AML-193 (cell line): ENCODE measurements at regions not wholly inside any gene's neighbourhood (a gene's known extent, or its start where the extent isn't known, plus 50 kb on each side); places are given as distances from the start of the nearest gene placed in this dataset.
"Not testable (repeated sequence)": the region's sequence is repeated elsewhere in the genome, so short reads cannot be mapped to it uniquely, and the experiment has no call there.

Experiments used
- DNase-seq, 2 experiments: peaks; one replicate each; lab custom pipeline; 2025; lab: John Stamatoyannopoulos, UW

DNA sequence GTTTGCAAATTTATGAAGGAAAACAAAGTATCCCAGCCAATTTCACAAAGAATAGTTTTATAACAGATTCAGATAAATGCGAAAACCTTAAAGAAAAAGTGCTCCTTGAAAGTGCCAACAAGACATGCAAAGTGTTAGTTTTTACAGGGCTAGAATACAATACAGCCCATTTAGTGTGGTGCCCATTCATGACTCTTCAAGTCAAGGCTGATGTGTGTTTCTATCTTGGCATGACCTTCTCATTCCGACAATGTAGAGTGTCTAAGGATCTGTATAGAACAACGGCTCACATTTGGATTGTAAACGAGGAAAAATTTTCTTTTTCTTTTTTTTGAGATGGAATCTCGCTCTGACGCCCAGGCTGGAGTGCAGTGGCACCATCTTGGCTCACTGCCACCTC is 205.2 kb upstream of the SEMA6A start:
- no peak for DNase-seq

DNA sequence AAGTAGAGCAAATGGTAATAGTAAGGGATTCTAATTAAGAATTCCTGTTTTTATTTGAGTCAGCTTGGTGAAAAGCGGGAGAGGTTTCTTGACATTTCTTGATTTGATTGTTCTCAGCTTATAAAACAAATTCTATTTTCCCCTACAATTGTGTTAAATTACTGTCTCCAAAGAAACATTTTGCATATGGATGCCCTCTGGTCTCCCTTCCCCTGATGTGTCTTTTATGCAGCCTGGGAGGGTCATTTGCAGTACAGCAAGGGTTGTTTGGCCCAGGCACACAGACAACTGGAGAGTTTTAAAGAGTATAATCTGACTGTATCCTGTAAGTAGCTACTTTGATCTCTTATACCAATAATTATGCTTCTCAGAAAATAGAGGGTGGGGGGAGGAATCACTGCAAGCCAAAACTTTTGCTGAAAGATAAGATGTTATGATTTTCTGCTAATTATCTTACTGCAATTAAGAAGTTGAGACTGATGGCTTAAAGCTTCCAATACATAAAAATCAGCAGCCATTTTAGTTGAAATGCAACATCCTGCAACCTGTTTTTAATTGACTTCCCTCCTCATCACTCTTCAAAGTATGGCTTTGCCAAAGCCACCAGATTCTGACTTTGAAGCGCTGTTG is 204.1 kb upstream of the SEMA6A start:
- DNase-seq, result no peak

DNA sequence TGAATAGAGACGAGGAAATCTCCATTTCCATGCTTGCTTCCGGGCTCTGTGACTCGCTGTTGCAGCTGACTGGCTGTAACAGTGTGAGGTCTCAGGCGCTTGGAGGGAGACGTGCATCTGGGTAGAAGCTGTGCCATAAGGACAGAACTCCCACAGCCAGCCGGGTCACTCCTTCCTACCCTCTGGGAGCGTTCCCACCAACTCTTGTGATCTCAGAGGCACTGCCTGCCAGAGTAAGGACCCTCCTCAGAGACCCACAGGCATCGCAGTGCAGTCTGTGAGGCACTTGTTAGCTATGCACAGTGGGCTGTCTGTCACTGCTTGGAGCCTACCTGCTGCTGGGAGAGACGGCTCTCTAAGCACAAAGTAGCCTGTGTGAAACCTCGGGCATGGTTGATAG is 203.4 kb upstream of the SEMA6A start:
- DNase-seq, result no peak

DNA sequence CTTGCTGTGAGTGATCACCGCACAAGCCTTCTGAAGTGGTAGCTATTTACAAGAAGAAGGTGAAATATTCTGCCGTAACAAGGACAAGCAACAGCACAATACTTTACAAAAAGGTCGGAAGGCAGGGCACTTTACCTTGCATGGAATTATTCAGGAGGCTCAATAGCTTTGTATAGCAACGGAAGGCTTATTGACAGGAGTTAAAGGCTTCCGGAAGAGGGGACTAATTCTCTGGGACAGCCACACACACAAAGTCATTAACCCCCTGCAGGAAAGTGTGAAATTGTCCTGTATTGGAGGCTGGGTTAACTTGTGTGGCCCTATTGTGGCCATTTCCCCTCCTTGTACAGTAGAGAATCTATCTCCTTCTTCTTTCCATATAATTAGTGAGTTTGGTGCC is 199.3 kb upstream of the SEMA6A start:
- no peak for DNase-seq

DNA sequence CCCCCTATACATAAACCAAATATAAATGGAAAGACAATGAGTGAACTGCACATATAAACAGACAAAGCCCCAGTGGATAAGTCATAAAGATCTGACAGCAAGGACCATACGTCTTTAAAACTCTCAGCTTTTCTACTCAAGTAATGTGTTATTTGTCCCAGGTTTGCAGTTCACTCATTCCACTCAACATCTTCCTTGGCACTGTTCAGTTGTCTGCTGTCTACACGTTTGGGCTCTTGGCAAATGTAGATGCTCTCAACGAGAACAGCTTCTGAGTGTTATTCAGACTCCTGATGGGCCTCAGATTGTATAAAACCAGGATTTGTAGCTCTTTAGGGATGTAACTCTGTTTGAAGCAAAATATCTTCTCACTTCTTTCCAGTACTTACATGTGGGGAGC is 198.2 kb upstream of the SEMA6A start:
- DNase-seq, result no peak

DNA sequence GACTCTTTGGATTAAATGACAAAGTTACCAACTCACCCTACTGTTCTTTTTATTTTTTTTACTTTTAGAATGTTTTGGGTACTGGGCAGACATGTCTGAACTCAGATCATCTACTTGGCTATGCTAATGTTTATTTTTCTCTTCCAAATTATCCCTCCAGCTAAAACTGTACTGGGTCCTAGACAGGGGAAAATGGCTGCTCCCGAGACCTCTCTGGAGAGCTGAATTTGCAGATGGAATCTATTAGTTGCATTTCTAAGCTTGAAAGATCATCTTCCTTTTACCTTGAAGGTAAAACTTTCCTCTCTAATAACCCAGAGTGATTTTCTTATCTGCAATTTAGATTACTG is 197.5 kb upstream of the SEMA6A start:
- no peak for DNase-seq

DNA sequence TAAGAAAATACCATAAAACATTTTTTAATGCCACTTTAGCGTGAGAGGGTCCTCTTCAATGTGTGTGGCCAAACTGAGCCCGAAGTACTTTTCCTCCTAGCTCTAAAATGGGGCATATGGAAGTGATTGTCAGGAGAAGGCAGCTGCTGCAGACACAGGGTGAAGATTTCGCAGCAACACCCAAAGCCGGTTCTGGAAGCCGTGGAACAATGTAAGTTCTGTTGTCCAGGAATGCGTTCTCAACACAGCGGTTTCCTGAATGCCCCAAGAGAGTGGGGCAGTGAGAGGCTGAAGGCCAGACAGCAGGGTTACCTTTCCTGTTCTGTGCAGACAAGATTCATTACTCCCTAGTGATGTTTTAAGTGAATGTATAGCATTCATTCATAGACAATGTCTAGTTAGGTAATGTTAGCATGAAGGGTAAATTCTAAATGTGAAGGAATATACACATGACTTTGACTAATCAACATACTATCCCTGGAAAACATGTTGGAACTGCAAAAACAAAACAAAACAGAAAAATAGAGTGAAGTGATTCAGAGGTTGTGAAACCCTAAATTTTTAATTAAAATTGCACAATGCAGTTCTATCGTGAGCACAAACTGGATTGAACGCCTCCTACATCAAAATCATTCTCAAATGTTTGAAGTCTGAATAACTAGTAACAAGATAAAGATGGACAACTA is 197.0 kb upstream of the SEMA6A start:
- no peak for DNase-seq

DNA sequence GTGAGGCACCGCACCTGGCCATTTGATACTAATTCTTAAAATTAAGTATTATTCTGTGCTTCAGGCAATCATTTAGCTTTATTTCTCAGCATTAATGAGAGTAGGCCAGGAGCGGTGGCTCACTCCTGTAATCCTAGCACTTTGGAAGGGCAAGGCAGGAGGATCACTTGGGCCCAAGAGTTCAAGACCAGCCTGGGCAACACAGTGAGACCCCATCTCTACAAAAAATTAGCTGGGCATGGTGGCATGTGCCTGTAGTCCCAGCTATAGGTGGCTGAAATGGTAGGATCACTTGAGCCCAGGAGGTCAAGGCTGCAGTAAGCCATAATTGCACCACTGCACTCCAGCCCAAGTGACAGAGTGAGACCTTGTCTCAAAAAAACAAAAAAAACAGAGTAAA is 195.3 kb upstream of the SEMA6A start:
- DNase-seq, result not testable (repeated sequence)

DNA sequence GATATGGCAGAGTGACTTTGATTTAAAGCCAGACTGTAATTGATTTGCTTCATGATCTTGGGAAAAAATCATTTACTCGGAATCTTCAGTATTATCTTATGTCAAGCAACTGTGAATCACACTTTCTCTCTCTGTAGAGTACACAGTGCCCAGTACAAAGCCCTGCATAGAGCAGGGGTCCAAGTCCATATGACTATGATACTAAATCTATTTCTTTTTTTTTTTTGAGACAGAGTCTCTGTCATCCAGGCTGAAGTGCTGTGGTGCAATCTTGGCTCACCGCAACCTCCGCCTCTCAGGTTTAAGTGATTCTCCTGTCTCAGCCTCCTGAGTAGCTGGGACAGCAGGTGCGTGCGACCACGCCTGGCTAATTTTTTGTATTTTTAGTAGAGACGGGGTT is 194.8 kb upstream of the SEMA6A start:
- no peak for DNase-seq

DNA sequence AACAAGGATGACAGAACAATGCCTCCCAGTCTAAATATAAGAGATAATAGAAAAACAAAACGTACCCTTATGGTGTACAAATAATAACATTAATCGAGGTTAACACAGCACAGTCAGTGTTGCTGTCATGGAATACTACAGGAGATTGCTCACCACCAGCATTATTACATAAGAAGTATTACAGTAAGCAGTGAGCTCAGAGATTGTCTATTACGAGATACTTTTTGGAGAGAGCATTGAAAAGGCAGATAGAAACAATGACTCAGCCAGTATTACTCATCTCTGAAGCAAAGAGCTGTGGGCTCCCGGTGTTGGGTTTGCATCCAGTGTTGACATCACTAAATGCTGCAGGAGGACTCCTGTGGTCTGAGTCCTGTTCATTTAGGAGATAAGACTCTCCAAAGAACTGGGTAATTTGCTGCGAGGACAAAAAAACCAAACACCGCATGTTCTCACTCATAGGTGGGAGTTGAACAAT is 191.9 kb upstream of the SEMA6A start:
- DNase-seq, result no peak

DNA sequence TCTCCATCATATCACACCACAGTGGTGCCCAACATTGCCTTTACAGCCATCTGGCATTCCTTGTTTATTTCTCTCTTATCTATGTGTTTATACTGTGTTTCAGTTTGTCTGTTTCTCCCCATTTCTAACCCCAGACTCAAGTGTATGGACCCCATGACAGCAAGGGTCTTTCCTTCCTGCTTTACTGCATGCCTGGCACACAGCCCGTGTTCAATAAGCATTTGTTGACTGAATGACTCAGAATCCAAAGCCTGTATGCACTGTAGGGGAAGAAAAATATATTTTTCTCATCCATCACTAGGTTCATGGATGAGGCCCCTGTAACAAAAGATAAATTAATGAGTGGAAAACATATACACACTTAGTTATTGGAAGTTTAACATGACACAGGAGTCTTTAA is 190.8 kb upstream of the SEMA6A start:
- DNase-seq, result no peak

DNA sequence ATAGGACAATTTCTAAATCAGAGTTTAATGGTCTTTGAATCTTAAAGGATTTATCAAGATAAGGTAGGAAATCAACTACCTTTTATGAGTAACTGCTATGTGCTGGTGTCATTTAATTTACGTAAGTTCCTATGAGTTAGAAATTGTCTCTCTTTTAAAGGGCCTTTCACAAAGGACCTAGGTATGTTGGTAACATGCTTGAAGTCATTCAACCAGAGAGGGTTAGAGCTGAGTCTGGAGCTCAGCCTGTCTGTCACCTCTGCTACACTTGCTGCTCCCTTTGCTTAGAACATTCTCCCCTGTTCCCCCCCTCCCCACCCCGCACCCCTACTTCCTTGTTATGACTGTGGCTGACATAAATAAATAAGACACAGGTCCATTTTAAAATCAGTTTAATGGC is 190.3 kb upstream of the SEMA6A start:
- no peak for DNase-seq

DNA sequence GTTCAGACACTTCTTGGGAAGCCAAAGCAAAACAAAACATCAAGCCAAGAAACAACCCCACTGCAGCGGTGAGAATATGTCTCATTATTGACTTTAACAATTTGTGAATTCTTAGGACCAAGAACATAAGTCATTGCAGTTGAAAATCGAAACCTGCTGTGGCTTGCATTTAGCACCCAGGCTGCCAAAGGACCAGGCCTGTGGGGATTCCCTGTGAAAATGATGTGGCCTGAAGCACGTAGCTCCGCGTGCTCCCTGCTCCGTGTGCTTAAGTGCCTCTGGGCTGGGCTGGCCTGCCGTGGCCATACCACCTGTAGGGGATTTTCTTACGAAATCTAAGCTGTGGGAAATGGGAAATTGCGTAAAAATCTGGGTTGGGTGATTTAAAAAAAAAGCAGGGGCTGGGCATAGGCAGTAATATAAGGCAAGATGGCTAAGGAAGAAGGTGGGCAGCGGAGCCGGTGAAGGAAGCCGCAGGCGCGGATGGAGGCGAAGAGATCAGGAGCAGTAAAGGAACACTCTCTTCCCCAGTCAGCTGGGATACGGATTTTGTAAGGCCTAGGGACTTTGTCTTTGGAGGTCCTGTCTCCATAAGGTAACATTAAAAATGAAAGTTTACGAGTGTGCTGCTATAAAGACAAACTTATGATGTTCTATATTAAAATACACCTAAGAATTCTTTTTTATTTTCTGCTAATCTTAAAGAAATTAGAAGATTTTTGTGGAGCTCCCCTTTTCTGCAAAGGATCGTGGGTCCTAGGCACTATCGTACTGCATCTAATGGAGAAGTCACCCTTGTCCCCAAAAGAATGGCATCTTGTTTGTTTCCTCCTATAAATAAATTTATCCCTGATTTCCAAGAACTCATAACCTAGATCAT is 189.6 kb upstream of the SEMA6A start:
- DNase-seq, result no peak

DNA sequence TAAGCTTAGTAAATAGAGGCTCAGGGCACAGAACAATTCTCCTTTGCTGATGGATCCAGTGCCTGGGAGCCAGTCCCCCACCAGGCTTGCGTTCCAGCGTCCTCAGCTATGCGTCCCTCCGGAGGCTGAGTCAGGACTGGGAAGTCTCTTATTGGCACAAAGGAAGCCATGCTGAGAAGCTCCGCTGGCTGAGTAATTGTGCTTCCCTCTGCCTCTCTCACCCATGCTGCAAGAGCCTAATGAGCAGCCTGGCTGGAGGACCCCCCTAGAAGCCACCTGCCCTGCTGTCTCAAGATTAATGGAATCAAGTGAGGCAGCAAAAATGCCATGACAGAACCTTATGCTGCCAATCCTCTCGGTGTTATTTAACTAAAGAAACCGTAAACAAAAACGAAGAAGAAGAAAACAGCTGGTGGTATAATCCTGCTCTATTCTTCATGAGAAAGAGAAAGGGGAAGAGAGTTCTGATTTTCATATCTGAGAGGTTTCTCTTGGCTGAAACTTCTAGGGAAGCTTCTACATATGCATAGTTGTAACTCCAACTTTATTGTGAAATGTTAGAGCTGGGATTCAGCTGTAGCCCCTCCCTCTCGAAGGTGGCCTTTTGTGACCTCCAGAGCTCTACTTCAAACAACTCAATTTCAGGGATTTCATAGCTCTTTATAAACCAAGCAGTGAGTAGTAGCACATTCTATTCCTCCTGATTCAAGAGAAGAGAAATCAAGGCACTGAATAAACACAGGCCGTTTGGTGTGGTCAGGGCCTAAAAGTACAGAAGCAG is 185.4 kb upstream of the SEMA6A start:
- no peak for DNase-seq

DNA sequence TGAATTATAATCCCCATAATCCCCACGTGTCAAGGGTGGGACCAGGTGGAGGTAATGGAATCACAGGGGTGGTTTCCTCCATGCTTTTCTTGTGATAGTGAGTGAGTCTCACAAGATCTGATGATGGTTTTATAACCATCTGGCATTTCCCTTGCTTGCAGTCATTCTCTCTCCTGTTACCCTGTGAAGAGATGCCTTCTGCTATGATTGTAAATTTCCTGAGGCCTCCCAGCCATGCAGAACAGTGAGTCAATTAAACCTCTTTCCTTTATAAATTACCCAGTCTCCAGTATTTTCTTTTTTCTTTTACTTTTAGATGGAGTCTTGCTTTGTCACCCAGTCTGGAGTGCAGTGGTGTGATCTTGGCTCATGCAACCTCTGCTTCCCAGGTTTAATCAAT is 182.7 kb upstream of the SEMA6A start:
- no peak for DNase-seq

DNA sequence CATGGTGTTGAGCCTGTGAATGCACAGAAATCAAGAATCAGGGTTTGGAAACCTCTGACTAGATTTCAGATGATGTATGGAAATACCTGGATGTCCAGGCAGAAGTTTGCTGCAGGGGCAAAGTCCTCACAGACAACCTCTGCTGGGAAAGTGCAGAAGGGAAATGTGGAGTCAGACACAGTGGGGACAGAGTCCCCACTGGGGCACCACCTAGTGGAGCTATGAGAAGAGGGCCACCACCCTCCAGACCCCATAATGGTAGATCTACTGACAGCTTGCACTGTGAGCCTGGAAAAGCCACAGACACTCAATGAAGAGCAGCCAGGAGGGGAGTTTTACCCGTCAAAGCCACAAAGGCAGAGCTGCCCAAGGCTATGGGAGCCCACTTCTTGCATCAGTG is 181.9 kb upstream of the SEMA6A start:
- DNase-seq, result no peak

DNA sequence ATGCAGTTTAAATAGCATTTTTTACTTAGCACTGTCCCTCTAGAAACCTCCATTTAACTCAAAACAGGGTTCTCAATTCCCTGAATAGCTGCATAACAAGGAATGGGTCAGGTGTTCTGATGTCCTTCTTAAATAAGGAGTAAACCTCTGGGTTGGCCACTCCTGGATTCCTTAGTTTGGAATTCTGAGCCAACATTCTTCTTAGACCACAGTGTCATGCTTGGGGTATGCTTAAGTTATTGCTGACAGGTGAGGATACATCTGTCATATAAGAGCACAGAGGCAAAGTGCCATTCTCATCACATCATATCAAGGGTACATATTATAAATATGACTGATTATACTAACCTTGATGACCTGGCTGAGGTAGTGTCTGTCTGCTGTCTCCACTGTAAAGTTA is 179.9 kb upstream of the SEMA6A start:
- no peak for DNase-seq

DNA sequence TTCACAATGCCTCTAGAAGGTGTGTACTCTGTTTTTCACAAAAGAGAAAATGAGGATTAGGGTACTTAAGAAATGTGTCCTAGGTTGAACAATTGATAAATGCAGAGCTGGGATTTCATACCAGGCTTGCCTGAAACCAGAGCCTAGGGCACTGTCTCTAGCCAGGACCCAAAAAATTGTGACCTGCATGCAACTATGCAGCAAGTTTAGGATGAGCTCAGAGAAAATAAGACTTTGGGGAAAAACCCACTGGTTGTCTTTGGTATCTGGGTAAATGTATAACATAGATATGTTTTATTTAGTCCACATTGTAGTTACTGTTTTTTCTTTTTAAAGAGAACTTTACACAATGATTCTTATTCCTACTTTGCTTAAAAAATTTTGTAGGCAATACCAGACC is 177.1 kb upstream of the SEMA6A start:
- no peak for DNase-seq

DNA sequence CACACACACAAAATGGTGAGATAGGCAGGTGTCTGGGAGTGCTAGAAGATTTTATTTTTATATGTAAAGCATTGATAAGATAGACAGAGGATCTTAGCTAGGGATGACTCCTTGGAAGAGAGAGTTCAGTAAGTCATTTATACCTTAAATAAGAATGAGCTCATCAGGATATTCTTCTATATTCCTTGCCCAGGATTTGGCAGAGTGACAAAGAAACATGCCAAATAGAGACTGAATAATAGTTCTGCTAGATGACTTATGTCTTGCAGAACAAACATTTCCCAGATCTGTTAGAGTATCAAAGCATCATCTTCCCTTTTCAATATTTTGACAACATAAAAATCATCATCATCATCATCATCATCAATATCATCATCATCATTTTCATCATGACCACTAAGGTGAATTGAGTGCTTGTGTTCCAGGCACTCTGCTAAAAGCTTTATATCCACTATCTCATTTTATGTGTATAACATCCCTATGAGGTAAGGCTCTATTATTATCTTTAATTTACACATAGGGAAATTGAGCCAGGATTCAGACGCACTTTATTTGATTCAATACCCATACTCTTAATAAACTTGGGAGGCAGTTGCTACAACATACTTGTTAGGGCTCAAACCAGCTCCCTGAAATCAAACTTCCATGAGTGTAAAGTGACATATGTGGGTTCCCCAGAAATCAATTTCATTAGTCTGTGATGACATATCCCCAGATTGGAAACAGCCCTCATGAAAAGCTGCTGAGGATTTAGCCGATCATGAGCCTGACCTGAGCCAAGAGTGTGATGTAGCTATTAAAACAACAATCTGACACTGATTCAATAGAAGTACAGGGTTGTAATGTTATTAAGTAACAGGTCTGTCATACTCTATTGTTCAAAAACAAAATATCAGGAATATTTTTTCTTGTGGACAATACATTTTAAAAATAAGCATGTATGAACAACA is 176.3 kb upstream of the SEMA6A start:
- DNase-seq, result no peak

DNA sequence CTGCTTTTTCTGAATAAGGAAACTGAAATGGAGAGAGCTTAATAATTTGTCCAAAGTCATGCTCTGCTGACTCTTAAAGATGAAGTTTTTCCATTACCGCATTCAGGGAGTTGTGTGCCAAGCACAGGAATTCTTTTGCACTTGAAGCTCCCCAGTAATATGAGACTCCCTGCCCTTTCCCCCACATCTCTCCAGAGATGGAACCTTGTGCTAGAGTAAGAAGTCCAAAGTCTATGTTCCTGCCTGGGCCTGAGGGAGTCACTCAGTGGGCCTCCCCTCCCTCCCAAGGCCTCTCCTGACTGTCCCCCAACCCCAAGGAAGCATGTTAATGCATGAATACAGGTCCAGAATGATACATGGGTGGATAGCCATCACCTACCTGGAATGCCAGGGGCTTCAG is 173.3 kb upstream of the SEMA6A start:
- no peak for DNase-seq

DNA sequence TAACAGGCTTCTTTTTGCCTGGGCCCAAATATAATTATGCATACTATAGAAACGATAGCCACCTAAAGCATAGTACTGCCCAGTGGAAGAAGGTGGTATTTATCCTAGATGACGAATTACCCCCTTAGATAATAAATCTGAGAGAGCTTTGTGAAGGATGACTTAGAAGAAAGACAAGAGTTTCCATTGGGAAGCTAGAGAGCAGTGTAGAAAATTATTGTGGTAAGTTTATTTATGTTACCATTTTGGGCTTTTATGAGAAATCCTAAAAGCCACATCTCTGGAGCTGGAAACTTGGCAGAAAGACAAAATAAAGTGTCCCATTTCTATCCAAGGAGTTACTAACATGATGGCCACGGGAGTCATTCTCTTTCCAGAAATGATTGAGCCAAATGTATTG is 172.0 kb upstream of the SEMA6A start:
- no peak for DNase-seq
